CD4-positive, alpha-beta T cell (primary cell): ENCODE measurements at regions not wholly inside any gene's neighbourhood (a gene's known extent, or its start where the extent isn't known, plus 50 kb on each side); places are given as distances from the start of the nearest gene placed in this dataset.

Experiments used
- ATAC-seq: fragments of 200-7000 bp; cut with Tn5 transposase; one replicate; pipeline ENCODE4 v1.10.0; 2022; ENCODE audit warnings: mild to moderate bottlenecking; ENCODE audit not compliant: poor library complexity
- CTCF ChIA-PET: fragments of 350-600 bp; sonication (Branson Sonifier 250); formaldehyde crosslinking; loops from one replicate; lab custom pipeline; 2021; ENCODE audit warnings: antibody characterized with exemption, inconsistent platforms; lab: Charles Lee
- POLR2A ChIA-PET: fragments of 350-600 bp; sonication (Branson Sonifier 250); formaldehyde crosslinking; loops from one replicate; lab custom pipeline; 2021; ENCODE audit warnings: antibody characterized with exemption, inconsistent platforms; lab: Charles Lee
- DNase-seq, 14 experiments: peaks; one replicate each; pipeline ENCODE4 v3.0.0-alpha.2; 2013 to 2020; ENCODE audit warnings: mixed read lengths in 2 of 14
- H3K27ac ChIP-seq, 2 donors: one replicate each; pipeline versions ENCODE4 v1.5.1 to v1.7.0; 2013; ENCODE audit warnings: low read length in 2 of 2, low read depth in 1 of 2, mild to moderate bottlenecking in 1 of 2
- H3K27me3 ChIP-seq, 2 experiments: 1 replicate in 1 of 2; 2 replicates in 1 of 2; pipeline versions ENCODE4 v1.6.1 to v1.7.0; 2013; ENCODE audit warnings: low read length in 2 of 2, control low read depth in 1 of 2, mild to moderate bottlenecking in 1 of 2, moderate library complexity in 1 of 2; ENCODE audit not compliant: insufficient read depth in 2 of 2, control insufficient read depth in 1 of 2
- H3K36me3 ChIP-seq: one replicate; pipeline ENCODE4 v1.6.1; 2013; ENCODE audit warnings: low read length, control low read depth; ENCODE audit not compliant: insufficient read depth
- H3K4me1 ChIP-seq: one replicate; pipeline ENCODE4 v1.6.1; 2013; ENCODE audit warnings: low read length, control low read depth; ENCODE audit not compliant: insufficient read depth
- H3K4me3 ChIP-seq: one replicate; pipeline ENCODE4 v1.5.1; 2013; ENCODE audit warnings: mild to moderate bottlenecking, low read length, moderate library complexity
- H3K9me3 ChIP-seq, 2 experiments: 1 replicate in 1 of 2; 2 replicates in 1 of 2; pipeline versions ENCODE4 v1.6.1 to v1.7.0; 2013; ENCODE audit warnings: low read length in 2 of 2, mild to moderate bottlenecking in 2 of 2, control low read depth in 1 of 2, moderate library complexity in 1 of 2; ENCODE audit not compliant: control insufficient read depth in 1 of 2, insufficient read depth in 1 of 2
- H3K27ac Mint-ChIP-seq: one replicate; pipeline ENCODE4 v1.8.0; 2020; ENCODE audit warnings: mixed read lengths
- H3K27me3 Mint-ChIP-seq: one replicate; pipeline ENCODE4 v1.8.0; 2021; ENCODE audit warnings: mixed read lengths
- H3K36me3 Mint-ChIP-seq: one replicate; pipeline ENCODE4 v1.8.0; 2021; ENCODE audit warnings: low read depth, mixed read lengths
- H3K4me1 Mint-ChIP-seq: one replicate; pipeline ENCODE4 v1.8.0; 2021; ENCODE audit warnings: low read depth, mixed read lengths
- H3K4me3 Mint-ChIP-seq: one replicate; pipeline ENCODE4 v1.8.0; 2020; ENCODE audit warnings: mild to moderate bottlenecking, mixed read lengths
- H3K9me3 Mint-ChIP-seq: one replicate; pipeline ENCODE4 v1.8.0; 2020; ENCODE audit warnings: mixed read lengths
- intact Hi-C, 2 experiments: fragments of 100-400 bp; cut with DNase I in 1 of 2; cut with micrococcal nuclease in 1 of 2; formaldehyde crosslinking; loops; one replicate each; pipeline versions ENCODE4 v1.15.1 to v1.9.0; 2023 to 2025; cut with DNase I, micrococcal nuclease
- TF ChIP-seq, protein P1 (sequence below): fragments of 200-600 bp; IDR thresholded peaks from one replicate; pipeline ENCODE4 v1.8.0; 2022; ENCODE audit warnings: antibody characterized with exemption, mild to moderate bottlenecking

GRCh38 chr10:83927166-83927565 lies 212.1 kb upstream of the GHITM start:
- Histone ChIP-seq H3K4me3 (no peak overlapping the region), H3K27ac (no peak overlapping the region), H3K36me3 (no peaks in the 10 kb centered on the region), H3K9me3 (no peaks in the 10 kb centered on the region), H3K27me3 (peaks cover 2 to 8% of the 10 kb centered on the region in 2 experiments), H3K4me1 (no peaks in the 10 kb centered on the region)
- Mint-ChIP-seq H3K36me3 (no peaks in the 10 kb centered on the region), H3K4me3 (no peak overlapping the region), H3K27ac (no peak overlapping the region), H3K9me3 (no peaks in the 10 kb centered on the region), H3K27me3 (peaks cover 18% of the 10 kb centered on the region), H3K4me1 (no peaks in the 10 kb centered on the region)
- CTCF ChIA-PET: no interaction called here
- POLR2A ChIA-PET: no interaction called here
- DNase-seq: no peak
- TF ChIP-seq, protein P1, sequence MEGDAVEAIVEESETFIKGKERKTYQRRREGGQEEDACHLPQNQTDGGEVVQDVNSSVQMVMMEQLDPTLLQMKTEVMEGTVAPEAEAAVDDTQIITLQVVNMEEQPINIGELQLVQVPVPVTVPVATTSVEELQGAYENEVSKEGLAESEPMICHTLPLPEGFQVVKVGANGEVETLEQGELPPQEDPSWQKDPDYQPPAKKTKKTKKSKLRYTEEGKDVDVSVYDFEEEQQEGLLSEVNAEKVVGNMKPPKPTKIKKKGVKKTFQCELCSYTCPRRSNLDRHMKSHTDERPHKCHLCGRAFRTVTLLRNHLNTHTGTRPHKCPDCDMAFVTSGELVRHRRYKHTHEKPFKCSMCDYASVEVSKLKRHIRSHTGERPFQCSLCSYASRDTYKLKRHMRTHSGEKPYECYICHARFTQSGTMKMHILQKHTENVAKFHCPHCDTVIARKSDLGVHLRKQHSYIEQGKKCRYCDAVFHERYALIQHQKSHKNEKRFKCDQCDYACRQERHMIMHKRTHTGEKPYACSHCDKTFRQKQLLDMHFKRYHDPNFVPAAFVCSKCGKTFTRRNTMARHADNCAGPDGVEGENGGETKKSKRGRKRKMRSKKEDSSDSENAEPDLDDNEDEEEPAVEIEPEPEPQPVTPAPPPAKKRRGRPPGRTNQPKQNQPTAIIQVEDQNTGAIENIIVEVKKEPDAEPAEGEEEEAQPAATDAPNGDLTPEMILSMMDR: no peak
- ATAC-seq: no peak
- intact Hi-C loops: no loop called here

- no peak overlapping the region for H3K27ac Mint-ChIP-seq
- intact Hi-C loops: no loop called here
- no peaks in the 10 kb centered on the region for H3K4me1 Mint-ChIP-seq
Measured at GRCh38 chr10:83929399-83929798, 209.9 kb upstream of the GHITM start.

DNA sequence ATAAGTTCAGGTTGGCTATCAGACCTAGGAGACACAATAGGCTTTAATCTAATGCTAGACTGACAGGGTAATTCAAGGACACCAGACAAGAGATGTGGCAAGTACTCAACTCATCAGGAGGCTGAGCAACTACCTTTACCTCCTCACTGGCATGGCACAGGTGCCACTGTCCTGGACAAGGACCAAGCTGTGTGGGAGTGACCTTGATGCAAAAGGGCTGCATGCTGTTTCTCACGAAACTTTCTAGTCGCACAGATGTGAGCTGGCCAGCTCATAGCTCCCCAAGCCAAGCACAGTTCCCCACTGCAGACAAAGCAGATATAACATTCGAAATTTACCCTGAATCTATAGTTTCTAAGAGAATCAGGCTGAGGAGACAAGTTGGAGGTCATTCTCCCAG lies 207.6 kb upstream of the GHITM start:
- ChIA-PET CTCF (no interaction called here), POLR2A (no interaction called here)
- H3K36me3 ChIP-seq: no peaks in the 10 kb centered on the region
- H3K27ac Mint-ChIP-seq: no peak overlapping the region
- ATAC-seq (no peak), DNase-seq (no peak)
- H3K4me3 ChIP-seq: no peak overlapping the region
- no peak overlapping the region for H3K4me3 Mint-ChIP-seq
- H3K27me3 ChIP-seq: no peaks in the 10 kb centered on the region
- peaks cover 7% of the 10 kb centered on the region for H3K27me3 Mint-ChIP-seq
- TF ChIP-seq, protein P1: no peak
- H3K9me3 ChIP-seq: no peaks in the 10 kb centered on the region
- no peaks in the 10 kb centered on the region for H3K36me3 Mint-ChIP-seq
- H3K27ac ChIP-seq: no peak overlapping the region
- intact Hi-C loops: no loop called here
- H3K4me1 Mint-ChIP-seq: no peaks in the 10 kb centered on the region
- no peaks in the 10 kb centered on the region for H3K4me1 ChIP-seq
- no peaks in the 10 kb centered on the region for H3K9me3 Mint-ChIP-seq

More at GRCh38 chr10:83929399-83929798, 209.9 kb upstream of the GHITM start:
- ATAC-seq (no peak), DNase-seq (no peak)
- Histone ChIP-seq H3K36me3 (no peaks in the 10 kb centered on the region), H3K4me3 (no peak overlapping the region), H3K4me1 (no peaks in the 10 kb centered on the region), H3K27ac (no peak overlapping the region), H3K27me3 (peaks cover 0 to under 1% of the 10 kb centered on the region in 2 experiments), H3K9me3 (no peaks in the 10 kb centered on the region)
- no peak overlapping the region for H3K4me3 Mint-ChIP-seq
- POLR2A ChIA-PET: no interaction called here
- CTCF ChIA-PET: no interaction called here
- peaks cover 11% of the 10 kb centered on the region for H3K27me3 Mint-ChIP-seq
- TF ChIP-seq, protein P1: no peak
- no peaks in the 10 kb centered on the region for H3K9me3 Mint-ChIP-seq
- H3K36me3 Mint-ChIP-seq: no peaks in the 10 kb centered on the region
